IMR-90 (cell line): ENCODE measurements at regions not wholly inside any gene's neighbourhood (a gene's known extent, or its start where the extent isn't known, plus 50 kb on each side); places are given as distances from the start of the nearest gene placed in this dataset.

Experiments
- ATAC-seq: fragments of 200-7000 bp; cut with Tn5 transposase; 2 replicates; pipeline ENCODE4 v1.9.1; 2020; ENCODE audit warnings: low read depth, mild to moderate bottlenecking, moderate library complexity
- BruUV-seq: library from RNA; stranded (reverse); fragments of 400-500 nt; replicated peaks from 2 replicates; lab custom pipeline; 2021; lab: Mats Ljungman, UMichigan
- CTCF ChIA-PET: fragments of 300-600 bp; formaldehyde crosslinking; extraction: SDS; loops from one replicate; lab custom pipeline; 2021; ENCODE audit warnings: antibody characterized with exemption; lab: Yijun Ruan, JAX
- POLR2A ChIA-PET: fragments of 300-600 bp; sonication (Branson Sonifier 250); formaldehyde crosslinking; loops from one replicate; lab custom pipeline; 2022; ENCODE audit warnings: antibody characterized with exemption; ENCODE audit not compliant: unreplicated experiment; lab: Charles Lee
- DNase-seq: peaks from one replicate; pipeline ENCODE4 v3.0.0; 2013
- H2AFZ ChIP-seq: replicated peaks from 2 replicates; pipeline ENCODE3; 2013; ENCODE audit warnings: low read length, mild to moderate bottlenecking; ENCODE audit not compliant: poor library complexity
- H2AK5ac ChIP-seq: 2 replicates; pipeline ENCODE4 v1.6.1; 2013; ENCODE audit warnings: low read depth, low read length, inconsistent platforms
- H2AK9ac ChIP-seq: replicated peaks from 2 replicates; pipeline ENCODE3; 2013; ENCODE audit warnings: mild to moderate bottlenecking, low read depth, low read length, moderate library complexity; ENCODE audit not compliant: poor library complexity
- H2BK120ac ChIP-seq: 2 replicates; pipeline ENCODE4 v1.6.1; 2013; ENCODE audit warnings: low read depth, low read length, inconsistent platforms
- H2BK15ac ChIP-seq: 3 replicates; pipeline ENCODE4 v1.6.1; 2013; ENCODE audit warnings: low read depth, low read length, inconsistent platforms
- H2BK20ac ChIP-seq: 2 replicates; pipeline ENCODE4 v1.6.1; 2013; ENCODE audit warnings: low read depth, mild to moderate bottlenecking, inconsistent platforms, low read length, moderate library complexity
- H2BK5ac ChIP-seq: 2 replicates; pipeline ENCODE4 v1.6.1; 2013; ENCODE audit warnings: mild to moderate bottlenecking, low read depth, low read length, inconsistent platforms; ENCODE audit not compliant: poor library complexity, severe bottlenecking
- H3K14ac ChIP-seq: replicated peaks from 2 replicates; pipeline ENCODE4 v1.6.1; 2013; ENCODE audit warnings: low read depth, low read length, inconsistent platforms
- H3K18ac ChIP-seq: 2 replicates; pipeline ENCODE4 v1.6.1; 2013; ENCODE audit warnings: low read depth, low read length, control low read depth
- H3K23ac ChIP-seq: 2 replicates; pipeline ENCODE4 v1.6.1; 2013; ENCODE audit warnings: low read depth, low read length, inconsistent platforms
- H3K27ac ChIP-seq: 2 replicates; pipeline ENCODE4 v1.5.1; 2013; ENCODE audit warnings: mild to moderate bottlenecking, control low read depth, low read length; ENCODE audit not compliant: insufficient read depth
- H3K27me3 ChIP-seq: 2 replicates; pipeline ENCODE4 v1.6.1; 2013; ENCODE audit warnings: low read length; ENCODE audit not compliant: control insufficient read depth, insufficient read depth
- H3K36me3 ChIP-seq: 2 replicates; pipeline ENCODE4 v1.6.1; 2013; ENCODE audit warnings: low read length, mixed read lengths; ENCODE audit not compliant: control insufficient read depth, insufficient read depth
- H3K4ac ChIP-seq: 2 replicates; pipeline ENCODE4 v1.6.1; 2013; ENCODE audit warnings: low read depth, low read length, inconsistent platforms
- H3K4me1 ChIP-seq: 2 replicates; pipeline ENCODE4 v1.6.1; 2013; ENCODE audit warnings: low read length, mixed read lengths; ENCODE audit not compliant: control insufficient read depth, insufficient read depth
- H3K4me2 ChIP-seq: 2 replicates; pipeline ENCODE4 v1.6.1; 2013; ENCODE audit warnings: low read depth, mild to moderate bottlenecking, control low read depth, low read length, moderate library complexity
- H3K4me3 ChIP-seq: 2 replicates; pipeline ENCODE4 v1.5.1; 2013; ENCODE audit warnings: low read depth, mild to moderate bottlenecking, control low read depth, low read length, moderate library complexity; ENCODE audit not compliant: insufficient read depth
- H3K56ac ChIP-seq: 2 replicates; pipeline ENCODE4 v1.6.1; 2013; ENCODE audit warnings: low read length, inconsistent platforms; ENCODE audit not compliant: insufficient read depth; ENCODE audit errors: extremely low read depth
- H3K79me1 ChIP-seq, 2 experiments: 2 replicates each; pipeline ENCODE4 v1.6.1; 2013; ENCODE audit warnings: low read length in 2 of 2, inconsistent platforms in 1 of 2, low read depth in 1 of 2
- H3K9ac ChIP-seq: 2 replicates; pipeline ENCODE4 v1.6.1; 2013; ENCODE audit warnings: low read depth, low read length, control low read depth
- H3K9me1 ChIP-seq: 2 replicates; pipeline ENCODE4 v1.6.1; 2013; ENCODE audit warnings: low read length, inconsistent platforms; ENCODE audit not compliant: insufficient read depth
- H3K9me3 ChIP-seq: 2 replicates; pipeline ENCODE4 v1.6.1; 2013; ENCODE audit warnings: low read length; ENCODE audit not compliant: control insufficient read depth, insufficient read depth
- H4K20me1 ChIP-seq: 2 replicates; pipeline ENCODE4 v1.6.1; 2013; ENCODE audit warnings: low read length, inconsistent platforms; ENCODE audit not compliant: insufficient read depth
- H4K5ac ChIP-seq: 2 replicates; pipeline ENCODE4 v1.6.1; 2013; ENCODE audit warnings: mild to moderate bottlenecking, low read depth, low read length, control low read depth
- H4K8ac ChIP-seq, 2 experiments: 2 replicates each; pipeline ENCODE4 v1.6.1; 2013; ENCODE audit warnings: low read depth in 2 of 2, low read length in 2 of 2, control low read depth in 1 of 2, inconsistent platforms in 1 of 2
- H4K91ac ChIP-seq: 2 replicates; pipeline ENCODE4 v1.6.1; 2013; ENCODE audit warnings: low read depth, low read length, inconsistent platforms; ENCODE audit not compliant: insufficient read depth
- BHLHE40 ChIP-seq: fragments of 150-350 bp; IDR thresholded peaks from 2 replicates; pipeline ENCODE4 v1.6.1; 2016; ENCODE audit warnings: mild to moderate bottlenecking, low read depth, low read length
- CEBPB ChIP-seq: IDR thresholded peaks from 2 replicates; pipeline ENCODE4 v1.6.1; 2012; ENCODE audit warnings: low read depth, low read length, improper control_type of control experiment
- CHD1 ChIP-seq: IDR thresholded peaks from 2 replicates; pipeline ENCODE4 v1.6.1; 2012; ENCODE audit warnings: low read depth, low read length, improper control_type of control experiment
- CTCF ChIP-seq: conservative IDR thresholded peaks from 2 replicates; pipeline ENCODE4 v1.5.1; 2012; ENCODE audit warnings: mild to moderate bottlenecking, low read depth, low read length, improper control_type of control experiment
- ELK1 ChIP-seq: fragments of 150-350 bp; IDR thresholded peaks from 2 replicates; pipeline ENCODE4 v1.6.1; 2016; ENCODE audit warnings: low read depth, mild to moderate bottlenecking, low read length, moderate library complexity, borderline replicate concordance
- FOS ChIP-seq: fragments of 150-350 bp; IDR thresholded peaks from 2 replicates; pipeline ENCODE4 v1.6.1; 2016; ENCODE audit warnings: low read depth, low read length
- MAFK ChIP-seq: IDR thresholded peaks from 2 replicates; pipeline ENCODE4 v1.6.1; 2012; ENCODE audit warnings: low read depth, low read length, improper control_type of control experiment
- MAZ ChIP-seq: IDR thresholded peaks from 2 replicates; pipeline ENCODE4 v1.6.1; 2012; ENCODE audit warnings: low read depth, mild to moderate bottlenecking, low read length, improper control_type of control experiment, moderate library complexity, borderline replicate concordance
- MXI1 ChIP-seq: IDR thresholded peaks from 2 replicates; pipeline ENCODE4 v1.6.1; 2012; ENCODE audit warnings: low read depth, mild to moderate bottlenecking, low read length, moderate library complexity, borderline replicate concordance
- NFE2L2 ChIP-seq: fragments of 150-350 bp; IDR thresholded peaks from 2 replicates; pipeline ENCODE4 v1.6.1; 2016; ENCODE audit warnings: low read depth, mild to moderate bottlenecking, low read length
- POLR2A ChIP-seq: IDR thresholded peaks from 2 replicates; pipeline ENCODE4 v1.6.1; 2012; ENCODE audit warnings: mild to moderate bottlenecking, low read depth, low read length
- RAD21 ChIP-seq: IDR thresholded peaks from 2 replicates; pipeline ENCODE4 v1.6.1; 2012; ENCODE audit warnings: low read length, improper control_type of control experiment
- RFX5 ChIP-seq: IDR thresholded peaks from 2 replicates; pipeline ENCODE4 v1.8.0; 2012; ENCODE audit warnings: low read depth, mild to moderate bottlenecking, low read length, moderate library complexity
- SMC3 ChIP-seq: fragments of 150-350 bp; IDR thresholded peaks from 2 replicates; pipeline ENCODE4 v1.6.1; 2016; ENCODE audit warnings: low read depth, mild to moderate bottlenecking, antibody characterized with exemption, low read length, moderate library complexity
- USF2 ChIP-seq: fragments of 150-350 bp; IDR thresholded peaks from 2 replicates; pipeline ENCODE4 v1.6.1; 2017; ENCODE audit warnings: mild to moderate bottlenecking, antibody characterized with exemption, low read length, low read depth
- WGBS, 2 experiments: methylation state at CpG; one replicate each; pipeline versions ENCODE4 v1.1.5 to v1.1.7; 2013; ENCODE audit warnings: missing lambda C conversion rate in 2 of 2; ENCODE audit not compliant: insufficient read length in 1 of 2; ENCODE audit errors: extremely low coverage in 2 of 2; 5-methylcytosine and 5-hydroxymethylcytosine counted together
- dilution Hi-C: fragments of 300-500 bp; cut with HindIII; formaldehyde crosslinking; loops from one replicate; pipeline ENCODE4 v1.14.3; 2018; ENCODE audit warnings: low sequenced_read_pairs; ENCODE audit not compliant: unreplicated experiment
- in situ Hi-C: fragments of 300-500 bp; cut with MboI; formaldehyde crosslinking; loops from 3 replicates; pipeline ENCODE4 v1.14.3; 2019; ENCODE audit warnings: low sequenced_read_pairs, inconsistent platforms, mixed read lengths
- intact Hi-C: fragments of 100-400 bp; cut with micrococcal nuclease; formaldehyde crosslinking; loops from 2 replicates; pipeline ENCODE4 v1.10.0; 2022

- H3K4ac ChIP-seq = no peak overlapping the region
- no peak overlapping the region for H3K9ac ChIP-seq
- H3K27ac ChIP-seq = no peak overlapping the region
- no peak overlapping the region for H2BK5ac ChIP-seq
- DNase-seq (no peak), ATAC-seq (no peak)
- H2BK20ac ChIP-seq = no peak overlapping the region
- no peak overlapping the region for H3K4me3 ChIP-seq
- no peak overlapping the region for H3K56ac ChIP-seq
- H3K4me1 ChIP-seq = no peaks in the 10 kb centered on the region
- no peaks in the 10 kb centered on the region for H3K9me1 ChIP-seq
- no peak overlapping the region for H4K91ac ChIP-seq
- ChIA-PET POLR2A (no interaction called here), CTCF (no interaction called here)
- no peak overlapping the region for H3K4me2 ChIP-seq
- no peaks in the 10 kb centered on the region for H4K20me1 ChIP-seq
- no TSS peak for BruUV-seq
- dilution Hi-C loops (no loop called here), intact Hi-C loops (no loop called here), in situ Hi-C loops (no loop called here)
- no peak overlapping the region for H3K23ac ChIP-seq
- no peaks in the 10 kb centered on the region for H3K9me3 ChIP-seq
- no peaks in the 10 kb centered on the region for H3K79me1 ChIP-seq
- no peak overlapping the region for H2AK9ac ChIP-seq
- no peak overlapping the region for H2BK15ac ChIP-seq
- no peak overlapping the region for H2AK5ac ChIP-seq
- H2BK120ac ChIP-seq = no peak overlapping the region
- no peak overlapping the region for H4K8ac ChIP-seq
- TF ChIP-seq ELK1 (no peak), MXI1 (no peak), USF2 (no peak), MAFK (no peak), CEBPB (no peak), MAZ (no peak), NFE2L2 (no peak), SMC3 (no peak), CHD1 (no peak), POLR2A (no peak), FOS (no peak), RFX5 (no peak), BHLHE40 (no peak), RAD21 (no peak), CTCF (no peak)
- H4K5ac ChIP-seq = no peak overlapping the region
- no peaks in the 10 kb centered on the region for H3K27me3 ChIP-seq
- no peak overlapping the region for H3K14ac ChIP-seq
- H2AFZ ChIP-seq = no peak overlapping the region
- H3K18ac ChIP-seq = no peak overlapping the region
- WGBS, 2 experiments = 98% methylated on average over 16 of the region's 28 CpGs; no CpG with 5 or more reads in 1 of the 2 experiments
- H3K36me3 ChIP-seq = no peaks in the 10 kb centered on the region
Observed at GRCh38 chr1:198948895-198949659, 310.2 kb downstream of the PTPRC start.
